Endothelial cell of umbilical vein (primary cell): ENCODE measurements at regions not wholly inside any gene's neighbourhood (a gene's known extent, or its start where the extent isn't known, plus 50 kb on each side); places are given as distances from the start of the nearest gene placed in this dataset.
"Not testable (repeated sequence)": the region's sequence is repeated elsewhere in the genome, so short reads cannot be mapped to it uniquely, and the experiment has no call there.

ENCODE experiments used
- BruUV-seq: library from RNA; stranded (reverse); fragments of 400-500 nt; replicated peaks from 2 replicates; lab custom pipeline; 2021; lab: Mats Ljungman, UMichigan
- CTCF ChIA-PET: fragments of 300-600, 350-600 bp; sonication (Branson Sonifier 250); formaldehyde crosslinking; loops from one replicate; lab custom pipeline; 2021; ENCODE audit warnings: antibody characterized with exemption, inconsistent platforms; lab: Charles Lee
- POLR2A ChIA-PET: fragments of 300-600, 350-600 bp; sonication (Branson Sonifier 250); formaldehyde crosslinking; loops from one replicate; lab custom pipeline; 2021; ENCODE audit warnings: antibody characterized with exemption, inconsistent platforms; lab: Charles Lee
- DNase-seq: peaks from one replicate; pipeline ENCODE4 v3.0.0-alpha.2; 2011; ENCODE audit warnings: low read depth, low spot score
- FAIRE-seq: peaks from 2 replicates; lab custom pipeline; 2011; peaks lifted over from hg19 to GRCh38; lab: Jason Lieb, UNC
- H2AFZ ChIP-seq: 2 replicates; pipeline ENCODE4 v1.6.0; 2012; ENCODE audit warnings: low read depth, low read length, control low read depth, inconsistent platforms
- H3K27ac ChIP-seq: 2 replicates; pipeline ENCODE4 v1.5.1; 2011; ENCODE audit warnings: low read depth, mild to moderate bottlenecking, control low read depth, low read length, moderate library complexity; ENCODE audit not compliant: insufficient read depth
- H3K27me3 ChIP-seq, 2 experiments: 2 replicates each; pipeline versions ENCODE4 v1.6.0 to v1.6.1; 2011; ENCODE audit warnings: low read length in 2 of 2, mixed read lengths in 1 of 2; ENCODE audit not compliant: control insufficient read depth in 2 of 2, insufficient read depth in 2 of 2
- H3K36me3 ChIP-seq, 2 experiments: 2 replicates in 1 of 2; 3 replicates in 1 of 2; pipeline ENCODE4 v1.5.1; 2011; ENCODE audit warnings: low read length in 2 of 2, mild to moderate bottlenecking in 1 of 2, moderate library complexity in 1 of 2; ENCODE audit not compliant: control insufficient read depth in 2 of 2, insufficient read depth in 2 of 2; ENCODE audit errors: extremely low read depth in 1 of 2
- H3K4me1 ChIP-seq: 3 replicates; pipeline ENCODE4 v1.5.1; 2011; ENCODE audit warnings: mild to moderate bottlenecking, low read length; ENCODE audit not compliant: control insufficient read depth, insufficient read depth; ENCODE audit errors: extremely low read depth
- H3K4me2 ChIP-seq: 2 replicates; pipeline ENCODE4 v1.6.1; 2011; ENCODE audit warnings: low read length, control low read depth, mixed read lengths; ENCODE audit not compliant: insufficient read depth
- H3K4me3 ChIP-seq, 3 experiments: fragments of 200-600 bp in 1 of 3; sonication (generic), shearing (Covaris generic) in 1 of 3; replicated peaks in 1 of 3; 2 replicates each; pipeline ENCODE4 v1.5.1; 2011 to 2016; ENCODE audit warnings: control low read depth in 3 of 3, low read length in 3 of 3, mild to moderate bottlenecking in 2 of 3, inconsistent platforms in 1 of 3, low read depth in 1 of 3, moderate library complexity in 1 of 3; ENCODE audit not compliant: insufficient read depth in 1 of 3
- H3K79me2 ChIP-seq: 2 replicates; pipeline ENCODE4 v1.6.0; 2012; ENCODE audit warnings: low read length, inconsistent platforms; ENCODE audit not compliant: control insufficient read depth, insufficient read depth
- H3K9ac ChIP-seq: replicated peaks from 2 replicates; pipeline ENCODE3; 2011; ENCODE audit warnings: low read length, control low read depth; ENCODE audit not compliant: insufficient read depth; ENCODE audit errors: extremely low read depth
- H3K9me1 ChIP-seq: replicated peaks from 3 replicates; pipeline ENCODE4 v1.6.0; 2011; ENCODE audit warnings: mild to moderate bottlenecking, low read length; ENCODE audit not compliant: control insufficient read depth, insufficient read depth; ENCODE audit errors: extremely low read depth
- H3K9me3 ChIP-seq: replicated peaks from 2 replicates; pipeline ENCODE4 v1.5.1; 2012; ENCODE audit warnings: low read length, inconsistent platforms; ENCODE audit not compliant: control insufficient read depth, insufficient read depth
- H4K20me1 ChIP-seq: replicated peaks from 2 replicates; pipeline ENCODE3; 2011; ENCODE audit warnings: mild to moderate bottlenecking, low read length; ENCODE audit not compliant: control insufficient read depth, insufficient read depth; ENCODE audit errors: extremely low read depth
- dilution Hi-C: fragments of 300-500 bp; cut with MboI; formaldehyde crosslinking; loops from one replicate; pipeline ENCODE4 v1.15.0; 2019; ENCODE audit warnings: low sequenced_read_pairs; ENCODE audit not compliant: extremely low pct_ligation_motif_present
- intact Hi-C: fragments of 100-400 bp; cut with micrococcal nuclease; formaldehyde crosslinking; loops from one replicate; pipeline ENCODE4 v1.10.0; 2022

DNA sequence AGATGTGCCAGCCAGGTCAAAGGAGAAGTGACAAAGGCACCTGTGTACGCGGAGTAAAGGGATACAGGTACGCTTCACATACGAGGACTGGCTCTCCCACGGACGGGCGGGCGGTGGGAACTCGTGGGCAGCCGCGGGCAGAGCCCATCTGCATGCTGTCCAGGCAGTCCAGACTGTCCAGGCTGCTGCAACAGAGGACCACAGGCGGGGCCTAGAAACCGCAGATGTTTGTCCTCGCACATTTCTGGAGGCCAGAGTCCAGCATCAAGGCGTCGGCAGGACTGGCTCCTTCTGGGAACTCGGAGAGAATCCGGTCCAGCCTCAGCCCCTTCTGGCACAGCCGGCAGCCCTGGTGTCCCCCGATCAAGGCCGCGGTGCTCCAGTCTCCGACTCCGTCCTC, 5464.3 kb upstream of the TPTE start:
- FAIRE-seq, BruUV-seq, H3K79me2 ChIP-seq, H3K9me3 ChIP-seq, dilution Hi-C loops, H2AFZ ChIP-seq, H3K4me3 ChIP-seq, POLR2A ChIA-PET, H3K9ac ChIP-seq, H3K4me2 ChIP-seq, H3K4me1 ChIP-seq, H3K27ac ChIP-seq, H3K27me3 ChIP-seq, DNase-seq, CTCF ChIA-PET, H3K9me1 ChIP-seq, H4K20me1 ChIP-seq, H3K36me3 ChIP-seq, intact Hi-C loops: not testable (repeated sequence)

DNA sequence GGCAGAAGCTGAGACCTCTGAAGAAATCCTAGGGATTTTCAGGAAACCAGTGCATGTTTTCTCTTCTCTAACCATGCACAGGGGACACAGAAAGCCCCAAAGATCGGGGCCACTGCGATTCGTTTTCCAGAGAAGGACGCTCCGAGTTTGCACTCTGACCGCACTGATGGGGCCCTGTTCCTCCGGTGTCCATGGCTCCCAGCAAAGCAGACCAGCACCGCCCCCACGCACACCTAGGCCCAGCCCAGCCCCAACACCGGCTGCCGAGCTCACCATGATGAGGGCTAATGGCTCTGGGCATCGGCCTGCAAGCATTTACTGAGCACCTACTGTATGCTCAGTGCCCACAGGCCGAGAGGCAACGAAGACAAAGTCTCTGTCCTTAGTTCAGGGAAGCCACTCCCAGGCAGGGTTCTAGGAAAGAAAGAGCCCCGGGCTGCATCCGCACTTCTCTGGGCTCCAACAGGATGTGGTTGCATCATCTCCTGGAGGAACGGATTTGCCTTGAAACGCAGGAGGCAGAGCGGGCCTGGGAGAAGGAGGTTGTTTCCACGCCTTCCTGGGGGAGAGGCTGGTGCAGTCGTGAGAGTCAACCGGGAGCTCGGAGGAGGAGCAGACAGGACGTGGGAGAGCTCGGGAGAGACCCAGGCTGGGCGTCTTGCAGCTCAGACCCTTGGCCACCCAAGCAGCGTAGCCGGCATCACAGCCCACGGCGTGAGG, 5460.9 kb upstream of the TPTE start:
- FAIRE-seq, H3K9me3 ChIP-seq, dilution Hi-C loops, H3K4me1 ChIP-seq, BruUV-seq, H3K27ac ChIP-seq, DNase-seq, H3K9ac ChIP-seq, H4K20me1 ChIP-seq, H3K27me3 ChIP-seq, POLR2A ChIA-PET, H3K9me1 ChIP-seq, H3K4me2 ChIP-seq, H3K36me3 ChIP-seq, CTCF ChIA-PET, H3K4me3 ChIP-seq, intact Hi-C loops, H3K79me2 ChIP-seq, H2AFZ ChIP-seq: not testable (repeated sequence)

DNA sequence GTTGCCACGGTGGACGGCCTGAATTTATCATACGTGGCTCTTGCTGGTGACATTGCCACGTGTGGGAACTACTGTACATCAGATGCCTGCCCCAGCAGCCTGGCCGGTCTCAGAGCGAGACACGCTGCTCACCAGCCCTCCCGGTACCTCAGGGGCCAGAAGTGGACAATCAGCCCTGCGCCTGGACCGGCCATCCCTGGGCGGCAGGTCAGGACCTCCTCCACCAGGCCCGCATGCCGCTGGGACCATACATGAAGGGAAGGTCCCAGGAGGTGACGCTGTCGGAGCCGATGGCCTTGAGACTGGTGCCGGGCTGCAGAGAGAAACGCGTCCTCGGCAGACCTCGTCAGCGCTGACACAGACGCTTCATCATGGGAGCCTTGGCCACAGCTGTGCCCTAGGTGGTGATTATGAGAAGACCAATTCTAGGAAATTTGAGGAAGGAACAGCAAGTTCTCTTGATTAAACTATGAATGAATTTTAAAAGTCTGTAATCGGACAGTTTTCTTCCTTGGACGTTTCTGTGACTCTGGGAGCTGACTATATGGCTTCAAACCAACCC, 5456.7 kb upstream of the TPTE start:
- H3K4me1 ChIP-seq, H3K36me3 ChIP-seq, H3K27ac ChIP-seq, BruUV-seq, H3K9ac ChIP-seq, H3K79me2 ChIP-seq, CTCF ChIA-PET, H2AFZ ChIP-seq, H3K27me3 ChIP-seq, FAIRE-seq, dilution Hi-C loops, H3K4me3 ChIP-seq, H3K4me2 ChIP-seq, POLR2A ChIA-PET, intact Hi-C loops, H3K9me1 ChIP-seq, DNase-seq, H4K20me1 ChIP-seq, H3K9me3 ChIP-seq: not testable (repeated sequence)

- FAIRE-seq, H3K36me3 ChIP-seq, CTCF ChIA-PET, H3K9me3 ChIP-seq, intact Hi-C loops, H3K27me3 ChIP-seq, H4K20me1 ChIP-seq, H3K4me2 ChIP-seq, H3K79me2 ChIP-seq, DNase-seq, H3K4me1 ChIP-seq, H3K9me1 ChIP-seq, H3K9ac ChIP-seq, H2AFZ ChIP-seq, dilution Hi-C loops, BruUV-seq, H3K4me3 ChIP-seq, H3K27ac ChIP-seq, POLR2A ChIA-PET: not testable (repeated sequence)
Observed at GRCh38 chr21:5065240-5066211, 5455.9 kb upstream of the TPTE start.
